H54 (cell line): ENCODE measurements at regions not wholly inside any gene's neighbourhood (a gene's known extent, or its start where the extent isn't known, plus 50 kb on each side); places are given as distances from the start of the nearest gene placed in this dataset.
"Not testable (repeated sequence)": the region's sequence is repeated elsewhere in the genome, so short reads cannot be mapped to it uniquely, and the experiment has no call there.

Experiments used
- DNase-seq: peaks from one replicate; pipeline ENCODE4 v3.0.0; 2011; ENCODE audit warnings: low spot score, mixed read lengths; ENCODE audit not compliant: insufficient read length
- FAIRE-seq: peaks from 3 replicates; lab custom pipeline; 2011; peaks lifted over from hg19 to GRCh38; lab: Jason Lieb, UNC
- POLR2A ChIP-seq: IDR thresholded peaks from 2 replicates; pipeline ENCODE4 v1.6.1; 2011; ENCODE audit warnings: low read depth, mild to moderate bottlenecking, low read length

- no peak for TF ChIP-seq POLR2A
- DNase-seq (no peak), FAIRE-seq (no peak)
Measured at GRCh38 chr2:194706179-194706578, 950.8 kb upstream of the SLC39A10 start.

DNA sequence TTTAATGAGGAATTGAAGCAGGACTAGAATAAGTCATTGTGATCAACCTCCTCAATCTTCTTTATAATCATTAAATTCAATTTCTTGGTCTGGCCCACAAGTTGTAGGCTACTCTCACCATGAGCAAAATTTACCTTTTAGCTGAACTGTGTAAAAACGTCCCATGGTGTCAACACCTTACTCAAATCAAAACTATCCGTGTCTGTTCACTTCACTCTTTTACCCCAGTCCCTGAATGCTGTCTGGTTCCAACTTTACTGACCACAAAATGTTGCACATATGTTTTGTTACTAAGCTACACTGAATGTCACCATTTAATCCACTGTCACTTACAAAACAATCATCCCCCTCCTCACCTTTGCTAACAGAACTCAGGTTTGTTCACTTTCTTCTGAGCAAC is 951.6 kb upstream of the SLC39A10 start:
- FAIRE-seq (no peak), DNase-seq (no peak)
- TF ChIP-seq POLR2A = no peak

GRCh38 chr2:194700726-194701125 is 956.3 kb upstream of the SLC39A10 start:
- FAIRE-seq (no peak), DNase-seq (no peak)
- TF ChIP-seq POLR2A = no peak

- FAIRE-seq = no peak
- no peak for DNase-seq
- TF ChIP-seq POLR2A = no peak
Measured at GRCh38 chr2:194700116-194700515, 956.9 kb upstream of the SLC39A10 start.

DNA sequence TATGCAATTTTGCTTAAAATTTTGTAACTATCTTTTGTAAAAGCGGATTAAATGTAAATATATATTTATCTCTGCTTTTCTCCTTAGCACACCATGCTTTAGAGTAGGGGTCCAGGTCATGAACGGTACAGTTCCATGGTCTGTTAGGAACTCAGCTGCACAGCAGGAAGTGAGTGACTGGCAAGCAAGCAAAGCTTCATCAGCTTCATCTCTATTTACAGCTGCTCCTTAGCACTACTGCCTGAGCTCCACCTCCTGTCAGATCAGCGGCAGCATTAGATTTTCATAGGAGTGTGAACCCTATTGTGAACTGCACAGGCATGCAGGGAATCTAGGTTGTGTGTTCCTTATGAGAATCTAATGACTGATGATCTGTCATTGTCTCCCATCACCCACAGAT is 959.0 kb upstream of the SLC39A10 start:
- no peak for DNase-seq
- TF ChIP-seq POLR2A = no peak

DNA sequence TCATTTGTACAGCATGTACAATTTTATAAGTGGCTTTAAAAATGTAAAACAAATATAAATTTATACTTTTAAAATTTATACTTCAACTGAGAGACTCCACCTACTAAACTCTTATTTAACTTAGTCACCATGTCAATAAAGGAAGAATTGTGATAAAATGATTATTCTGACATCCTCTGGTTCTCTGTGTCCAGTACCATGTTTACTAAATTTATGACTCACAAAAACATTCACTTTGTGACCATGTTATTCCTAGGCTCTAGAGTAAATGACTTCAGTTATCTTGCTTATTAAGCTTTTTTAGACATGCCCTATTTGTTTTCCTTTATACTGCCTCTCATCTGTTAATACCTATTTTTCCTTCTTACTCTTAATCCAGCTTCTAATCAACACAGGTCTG is 959.6 kb upstream of the SLC39A10 start:
- TF ChIP-seq POLR2A = no peak
- DNase-seq = no peak
- FAIRE-seq = no peak

More for the DNA sequence above, 959.0 kb upstream of the SLC39A10 start:
- FAIRE-seq = no peak

GRCh38 chr2:194696690-194697089 is 960.3 kb upstream of the SLC39A10 start:
- no peak for FAIRE-seq
- TF ChIP-seq POLR2A = no peak
- DNase-seq = no peak

DNA sequence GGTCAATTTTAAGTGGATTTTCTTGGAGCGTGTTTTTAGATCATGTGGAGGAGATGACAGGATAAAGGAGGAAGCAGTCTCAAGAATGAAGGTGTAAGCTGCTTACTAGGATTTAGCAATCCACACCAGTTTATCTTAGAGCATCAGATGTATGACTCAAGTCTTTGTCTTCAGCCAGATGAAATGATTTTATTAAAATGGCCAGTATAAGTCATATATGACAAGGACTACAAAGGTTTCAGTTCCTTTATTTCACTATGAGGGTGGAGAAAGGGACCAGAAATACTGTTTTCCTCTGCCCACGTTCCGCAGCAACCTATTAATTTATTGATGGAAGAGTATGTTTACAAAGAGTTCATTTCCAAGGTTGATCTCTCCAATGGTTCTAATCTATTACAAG is 970.5 kb upstream of the SLC39A10 start:
- FAIRE-seq (no peak), DNase-seq (no peak)
- no peak for TF ChIP-seq POLR2A

DNA sequence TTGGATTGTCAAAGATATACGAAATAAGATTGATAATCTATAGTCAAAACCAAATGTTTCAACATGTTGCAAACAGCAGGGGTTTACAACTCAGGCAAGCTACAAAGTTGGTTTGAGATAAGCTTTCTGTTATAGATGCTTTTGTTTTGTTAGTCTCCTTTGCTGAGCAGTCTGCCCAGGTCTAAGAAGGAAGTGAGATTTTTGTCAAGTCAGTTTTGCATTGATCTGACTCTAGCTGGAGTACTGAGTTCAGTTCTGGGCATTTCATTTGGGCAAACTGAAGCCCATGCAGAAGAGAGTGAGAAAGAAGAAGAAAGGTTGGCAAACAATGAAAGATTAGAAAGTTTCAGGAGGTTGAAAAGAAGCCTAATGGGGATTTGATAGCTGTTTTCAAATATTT is 983.0 kb upstream of the SLC39A10 start:
- DNase-seq (no peak), FAIRE-seq (no peak)
- TF ChIP-seq POLR2A = no peak

DNA sequence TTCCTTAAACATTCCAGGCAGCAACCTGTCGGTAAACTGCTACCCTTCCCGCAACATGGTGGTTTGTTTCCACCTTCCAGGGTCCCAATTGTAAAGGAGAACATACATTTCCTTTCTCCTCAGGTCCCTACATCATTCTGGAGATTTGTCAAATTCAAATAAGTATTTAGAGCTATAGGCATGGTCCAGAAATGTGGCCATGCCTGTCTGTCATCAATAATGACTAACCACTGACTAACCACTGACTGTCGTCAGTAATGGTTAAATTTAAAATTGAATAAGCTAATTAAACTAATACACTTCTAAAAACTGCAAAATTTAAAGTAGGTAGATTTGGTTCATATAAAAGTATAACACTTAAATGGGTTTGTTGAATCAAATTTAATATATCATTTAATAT is 984.0 kb upstream of the SLC39A10 start:
- FAIRE-seq = no peak
- TF ChIP-seq POLR2A = no peak
- no peak for DNase-seq

- TF ChIP-seq POLR2A = no peak
- no peak for FAIRE-seq
- no peak for DNase-seq
Measured at GRCh38 chr2:194661431-194661830, 995.6 kb upstream of the SLC39A10 start.

GRCh38 chr2:194639057-194639456 is 1018.0 kb upstream of the SLC39A10 start:
- not testable (repeated sequence) for FAIRE-seq, DNase-seq

DNA sequence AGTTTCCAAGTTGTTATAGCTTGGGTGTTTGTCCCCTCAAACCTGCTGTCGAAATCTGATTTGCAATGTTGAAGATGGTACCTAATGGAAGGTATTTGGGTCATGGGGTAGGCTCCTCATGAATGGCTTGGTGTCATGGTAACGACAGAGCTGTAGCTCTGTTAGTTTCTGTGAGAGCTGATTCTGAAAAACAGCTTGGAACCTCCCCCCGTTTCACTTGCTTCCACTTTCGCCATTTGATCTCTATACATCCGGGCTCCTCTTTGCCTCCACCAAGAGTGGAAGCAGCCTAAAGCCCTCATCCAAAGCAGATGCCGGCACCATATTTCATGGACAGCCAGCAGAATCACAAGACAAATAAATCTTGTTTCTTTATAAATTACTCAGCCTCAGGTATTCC is 1035.1 kb upstream of the SLC39A10 start:
- FAIRE-seq (no peak), DNase-seq (no peak)
- no peak for TF ChIP-seq POLR2A

- DNase-seq (no peak), FAIRE-seq (no peak)
- no peak for TF ChIP-seq POLR2A
Measured at GRCh38 chr2:194619366-194619765, 1037.7 kb upstream of the SLC39A10 start.

GRCh38 chr2:194618432-194618831 is 1038.6 kb upstream of the SLC39A10 start:
- DNase-seq (no peak), FAIRE-seq (no peak)
- TF ChIP-seq POLR2A = no peak

- FAIRE-seq = no peak
- no peak for TF ChIP-seq POLR2A
- no peak for DNase-seq
Measured at GRCh38 chr2:194616334-194616733, 1040.7 kb upstream of the SLC39A10 start.
